ENCODE measurements at regions not wholly inside any gene's neighbourhood (a gene's known extent, or its start where the extent isn't known, plus 50 kb on each side); places are given as distances from the start of the nearest gene placed in this dataset.
"Not testable (repeated sequence)": the region's sequence is repeated elsewhere in the genome, so short reads cannot be mapped to it uniquely, and the experiment has no call there.

- no peak for DNase-seq
Observed at GRCh38 chr11:23257556-23257955, 397.3 kb upstream of the CCDC179 start.

- DNase-seq, result no peak
Observed at GRCh38 chr11:23263466-23263865, 403.2 kb upstream of the CCDC179 start.

- DNase-seq, result no peak
Observed at GRCh38 chr11:23272095-23272494, 411.8 kb upstream of the CCDC179 start.

GRCh38 chr11:23278121-23278520, 417.8 kb upstream of the CCDC179 start:
- DNase-seq, result no peak

DNA sequence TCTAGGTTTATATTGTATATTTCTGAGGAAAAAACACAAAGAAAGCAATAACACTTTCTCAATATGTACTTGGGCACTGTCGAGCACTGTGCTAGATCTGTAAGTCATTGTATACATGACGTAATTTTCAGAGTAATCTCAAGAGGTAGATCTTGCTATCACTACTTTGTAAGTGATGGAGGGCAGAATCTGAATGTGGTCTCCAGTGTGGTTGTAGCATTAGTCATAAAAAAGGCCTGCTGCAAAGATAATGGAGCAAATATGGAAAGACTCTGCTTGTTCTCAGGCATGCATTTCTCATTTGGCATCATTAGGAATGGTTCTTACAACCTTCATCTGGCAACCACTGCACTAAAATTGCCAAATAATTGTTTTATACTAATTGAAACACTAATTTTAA, 419.8 kb upstream of the CCDC179 start:
- no peak for DNase-seq

DNA sequence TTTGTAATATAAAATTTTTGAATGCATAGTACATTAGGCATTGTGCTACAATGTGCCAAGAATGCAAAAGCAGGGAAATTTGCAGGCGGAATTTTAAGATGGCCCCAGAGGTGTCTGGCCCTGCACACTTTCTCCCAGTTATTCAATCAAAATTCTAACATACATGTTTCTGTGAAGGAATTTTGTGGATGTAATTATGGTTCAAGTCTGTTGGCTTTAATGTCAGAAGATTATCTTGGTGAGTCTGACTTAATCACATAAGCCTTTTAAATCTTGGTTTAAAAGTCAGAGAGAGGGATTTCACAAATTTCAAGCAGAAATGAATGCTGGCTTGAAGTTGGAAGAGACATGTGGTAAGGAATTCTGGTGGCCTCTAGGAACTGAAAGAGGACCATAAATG, 423.4 kb upstream of the CCDC179 start:
- no peak for DNase-seq

DNA sequence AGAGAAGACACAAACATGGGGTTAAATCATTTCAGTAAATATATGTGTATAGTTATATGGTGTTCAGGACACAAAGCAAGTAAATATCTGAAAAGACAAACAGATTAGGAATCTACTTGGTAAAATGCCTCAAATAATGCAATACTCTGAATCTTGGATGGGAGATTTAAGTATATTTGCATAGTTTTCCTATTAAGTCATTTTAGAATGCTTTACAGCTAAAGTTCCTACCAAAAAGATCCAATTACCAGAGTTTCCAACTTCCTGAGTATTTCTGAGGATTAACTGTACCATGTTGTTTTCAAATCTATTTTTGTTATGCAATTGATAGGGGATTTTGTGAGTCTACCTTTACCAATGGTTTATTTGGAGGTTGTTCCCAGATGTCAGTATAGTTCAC, 424.4 kb upstream of the CCDC179 start:
- DNase-seq, result no peak

DNA sequence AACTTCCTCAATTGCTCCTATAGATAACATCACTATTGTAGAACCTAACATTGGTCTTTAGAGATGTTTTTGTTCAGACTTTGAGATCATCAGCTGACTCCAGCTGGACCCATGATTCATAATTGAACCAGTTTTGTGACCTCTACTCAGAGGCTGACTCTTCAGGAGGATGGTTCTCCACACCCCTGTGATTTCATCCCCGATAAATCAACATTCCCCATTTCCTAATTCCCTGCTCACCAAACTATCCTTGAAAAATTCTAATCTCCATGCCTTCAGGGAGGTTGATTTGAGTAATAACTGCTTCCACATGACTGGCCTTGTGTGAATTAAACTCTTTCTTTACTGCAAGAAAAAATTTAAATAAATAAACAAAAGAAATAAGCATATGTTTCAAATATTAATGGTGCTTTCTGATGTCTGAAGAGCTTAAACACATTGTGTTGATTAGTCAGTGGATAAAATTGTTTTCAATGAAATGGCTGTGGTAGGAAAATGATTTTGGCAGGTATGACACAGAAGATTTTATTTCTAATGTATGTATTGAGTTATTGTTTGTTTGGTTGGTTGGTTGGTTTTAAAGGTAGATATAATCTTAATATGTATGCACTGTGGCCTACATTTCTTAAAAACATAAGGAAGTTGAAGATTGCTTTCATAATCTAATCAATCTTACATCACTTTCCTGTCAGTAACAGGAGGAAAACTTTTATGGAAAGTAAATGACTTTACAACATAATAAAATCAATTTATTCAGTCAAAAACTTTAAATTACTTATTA, 427.9 kb upstream of the CCDC179 start:
- no peak for DNase-seq

GRCh38 chr11:23295241-23295640, 435.0 kb upstream of the CCDC179 start:
- DNase-seq, result no peak

DNA sequence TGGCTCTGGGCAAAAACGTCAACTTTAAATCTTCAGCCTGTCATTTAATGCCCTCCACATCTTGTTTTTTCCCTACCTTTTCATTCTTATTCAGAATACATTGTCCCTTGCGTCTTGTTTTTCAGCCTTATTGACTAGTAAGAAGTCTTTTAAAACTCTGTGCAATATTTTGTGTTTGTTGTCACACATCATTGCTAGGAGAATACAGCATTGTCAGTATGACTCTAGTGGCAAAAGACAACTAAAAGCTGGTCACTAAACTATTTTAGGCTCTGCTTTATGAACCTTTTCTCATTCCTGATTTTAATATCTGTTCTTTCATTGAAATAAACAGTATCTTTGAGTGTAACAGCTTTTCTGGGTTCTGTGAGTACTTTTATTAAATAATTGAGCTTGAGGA, 447.8 kb upstream of the CCDC179 start:
- DNase-seq, result no peak

- no peak for DNase-seq
Observed at GRCh38 chr11:23310276-23310675, 450.0 kb upstream of the CCDC179 start.

DNA sequence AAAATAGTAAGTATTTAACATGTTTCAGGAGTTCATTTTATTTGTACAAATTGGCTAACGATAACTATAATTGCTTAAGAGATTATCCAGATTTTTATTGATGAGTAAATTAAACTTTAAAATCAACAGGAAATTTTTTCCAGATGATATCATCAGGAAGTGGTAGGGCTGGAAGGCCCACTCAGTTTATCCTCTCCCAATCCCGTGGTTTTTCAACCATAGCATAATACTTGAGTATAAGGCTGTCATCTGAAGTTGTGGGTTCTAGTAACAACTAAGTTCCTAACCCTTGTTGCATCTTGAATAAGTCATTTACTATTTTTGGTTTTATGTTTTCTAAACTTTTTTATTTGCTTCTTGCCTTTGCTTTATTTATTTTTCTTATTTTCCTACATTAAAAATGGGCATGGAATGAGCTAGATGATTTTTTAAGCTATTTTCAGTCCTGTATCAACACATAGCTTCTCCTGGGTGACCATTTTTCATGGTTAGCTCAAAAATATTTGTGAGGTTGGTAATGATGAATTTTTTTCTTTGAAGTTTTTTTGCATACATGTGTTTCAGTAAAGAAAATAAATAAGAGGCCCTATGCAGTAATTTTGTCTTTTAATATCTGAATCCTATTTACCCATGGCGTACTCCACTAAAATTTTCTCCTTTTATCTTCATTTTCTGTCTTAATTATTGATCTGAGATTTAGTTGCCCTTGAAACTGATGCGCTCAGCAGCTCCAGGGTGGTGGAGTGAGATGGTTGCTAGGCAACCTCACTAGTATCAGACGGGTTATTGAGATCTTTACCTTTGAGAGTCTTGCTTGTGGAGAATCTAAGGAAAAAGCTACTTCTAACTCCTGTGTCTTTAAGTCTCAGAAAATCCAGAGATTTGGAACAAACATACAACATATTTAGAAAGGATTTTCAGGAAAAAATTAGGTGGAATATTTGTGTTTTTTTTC, 452.0 kb upstream of the CCDC179 start:
- DNase-seq, result peak; percentile 9

- DNase-seq, result no peak
Observed at GRCh38 chr11:23313001-23313400, 452.7 kb upstream of the CCDC179 start.

- no peak for DNase-seq
Observed at GRCh38 chr11:23314162-23314561, 453.9 kb upstream of the CCDC179 start.

DNA sequence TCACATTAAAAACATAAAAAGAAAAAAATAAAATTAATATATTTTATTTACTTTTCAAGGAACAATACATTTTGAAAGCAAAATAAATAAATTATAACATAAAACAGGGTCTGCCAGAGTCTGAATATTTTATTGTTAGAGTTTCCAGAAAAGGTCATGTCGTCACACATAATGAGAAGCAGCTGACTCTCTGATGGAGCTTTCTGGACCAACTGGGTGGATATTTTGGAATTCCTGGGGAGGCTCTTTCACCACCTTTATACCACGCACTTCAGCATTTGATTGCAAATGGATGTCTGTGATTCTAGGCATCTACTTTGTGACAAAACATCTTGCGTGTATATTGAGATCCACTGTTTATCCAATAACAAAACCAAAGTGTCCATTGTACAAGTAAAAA, 455.0 kb upstream of the CCDC179 start:
- DNase-seq, result no peak

GRCh38 chr11:23317816-23318215, 457.5 kb upstream of the CCDC179 start:
- no peak for DNase-seq

DNA sequence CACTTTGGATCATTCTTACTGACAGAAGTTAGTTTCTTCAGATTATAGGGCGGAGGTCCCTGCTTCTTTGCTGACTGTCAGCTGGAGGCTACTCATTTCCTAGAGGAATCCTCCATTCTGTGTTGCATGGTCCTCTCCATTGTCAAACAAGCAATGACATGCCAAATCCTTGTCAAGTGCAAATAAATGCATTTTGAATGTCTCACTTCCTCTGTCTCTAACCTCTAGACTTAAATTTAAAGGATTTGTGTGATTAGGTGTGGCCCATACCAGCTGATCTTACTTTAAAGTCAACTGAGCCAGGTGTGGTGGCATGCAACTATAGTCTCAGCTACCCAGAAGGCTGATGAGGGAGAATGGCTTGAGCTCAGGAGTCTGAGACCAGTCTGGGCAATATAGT, 458.4 kb upstream of the CCDC179 start:
- no peak for DNase-seq

GRCh38 chr11:23320131-23320530, 459.9 kb upstream of the CCDC179 start:
- DNase-seq, result no peak

GRCh38 chr11:23335586-23335985, 475.3 kb upstream of the CCDC179 start:
- not testable (repeated sequence) for DNase-seq

DNA sequence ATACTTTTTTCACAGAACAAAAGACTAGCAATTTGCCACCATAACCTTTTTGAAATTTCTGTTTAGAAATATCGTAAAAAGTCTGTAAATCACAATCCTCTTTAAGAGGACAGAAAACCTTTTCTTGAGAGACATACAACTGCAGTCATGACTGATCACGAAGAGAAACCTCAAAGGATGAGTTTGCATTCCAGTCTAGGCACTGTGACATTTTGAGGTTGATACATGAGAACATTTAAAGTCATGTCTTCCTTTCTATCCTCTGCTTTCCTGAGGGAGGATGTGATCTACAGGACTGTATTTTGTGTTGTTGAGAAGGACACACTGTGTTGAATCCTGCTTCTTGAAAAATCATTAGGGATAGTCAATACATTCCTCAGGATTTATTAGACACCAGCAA, 476.7 kb upstream of the CCDC179 start:
- no peak for DNase-seq

- DNase-seq, result no peak
Observed at GRCh38 chr11:23353611-23354010, 493.3 kb upstream of the CCDC179 start.

- DNase-seq, result no peak
Observed at GRCh38 chr11:23359297-23359696, 499.0 kb upstream of the CCDC179 start.

GRCh38 chr11:23364076-23364475, 503.8 kb upstream of the CCDC179 start:
- DNase-seq, result no peak

All from NCI-H187 treated with DMSO at 0.1 percent for 48 hours (cell line).